ENCODE measurements at regions not wholly inside any gene's neighbourhood (a gene's known extent, or its start where the extent isn't known, plus 50 kb on each side); places are given as distances from the start of the nearest gene placed in this dataset.
"Not testable (repeated sequence)": the region's sequence is repeated elsewhere in the genome, so short reads cannot be mapped to it uniquely, and the experiment has no call there.

GRCh38 chr16:32401211-32401610, 148.1 kb downstream of the TP53TG3D start:
- H3K4me1 Mint-ChIP-seq (ENCODE audit: low read depth, unreplicated experiment); intact Hi-C loops (cut with micrococcal nuclease; ENCODE audit: unreplicated experiment); BruUV-seq (replicated peaks); H3K4me3 Mint-ChIP-seq (ENCODE audit: low read depth, unreplicated experiment); CTCF ChIA-PET; H3K9me3 Mint-ChIP-seq (ENCODE audit: low read depth, unreplicated experiment); H3K36me3 Mint-ChIP-seq (ENCODE audit: insufficient read depth, unreplicated experiment); H3K27me3 Mint-ChIP-seq (ENCODE audit: unreplicated experiment); H3K27ac Mint-ChIP-seq (ENCODE audit: unreplicated experiment): not testable (repeated sequence)
- peak; percentile 0 for DNase-seq

Measured in Calu3 (cell line).